ENCODE measurements at regions not wholly inside any gene's neighbourhood (a gene's known extent, or its start where the extent isn't known, plus 50 kb on each side); places are given as distances from the start of the nearest gene placed in this dataset.
"Not testable (repeated sequence)": the region's sequence is repeated elsewhere in the genome, so short reads cannot be mapped to it uniquely, and the experiment has no call there.

GRCh38 chr17:20705186-20705585 is 125.7 kb downstream of the CDRT15L2 start:
- TF ChIP-seq CTCF, POLR2A (IDR thresholded peaks at IDR 0.05): not testable (repeated sequence)
